ENCODE measurements at regions not wholly inside any gene's neighbourhood (a gene's known extent, or its start where the extent isn't known, plus 50 kb on each side); places are given as distances from the start of the nearest gene placed in this dataset.

- no peak for DNase-seq (ENCODE audit: low read depth in 2 of 2)
- no peak overlapping the region for H3K4me3 ChIP-seq (replicated peaks in 1 of 2; ENCODE audit: low read depth in 2 of 2, low read length in 2 of 2)
- no peak for TF ChIP-seq CTCF (IDR thresholded peaks at IDR 0.05; ENCODE audit: low read depth, low read length)
Observed at GRCh38 chr2:129459881-129460280, 519.6 kb upstream of the RAB6C start.

DNA sequence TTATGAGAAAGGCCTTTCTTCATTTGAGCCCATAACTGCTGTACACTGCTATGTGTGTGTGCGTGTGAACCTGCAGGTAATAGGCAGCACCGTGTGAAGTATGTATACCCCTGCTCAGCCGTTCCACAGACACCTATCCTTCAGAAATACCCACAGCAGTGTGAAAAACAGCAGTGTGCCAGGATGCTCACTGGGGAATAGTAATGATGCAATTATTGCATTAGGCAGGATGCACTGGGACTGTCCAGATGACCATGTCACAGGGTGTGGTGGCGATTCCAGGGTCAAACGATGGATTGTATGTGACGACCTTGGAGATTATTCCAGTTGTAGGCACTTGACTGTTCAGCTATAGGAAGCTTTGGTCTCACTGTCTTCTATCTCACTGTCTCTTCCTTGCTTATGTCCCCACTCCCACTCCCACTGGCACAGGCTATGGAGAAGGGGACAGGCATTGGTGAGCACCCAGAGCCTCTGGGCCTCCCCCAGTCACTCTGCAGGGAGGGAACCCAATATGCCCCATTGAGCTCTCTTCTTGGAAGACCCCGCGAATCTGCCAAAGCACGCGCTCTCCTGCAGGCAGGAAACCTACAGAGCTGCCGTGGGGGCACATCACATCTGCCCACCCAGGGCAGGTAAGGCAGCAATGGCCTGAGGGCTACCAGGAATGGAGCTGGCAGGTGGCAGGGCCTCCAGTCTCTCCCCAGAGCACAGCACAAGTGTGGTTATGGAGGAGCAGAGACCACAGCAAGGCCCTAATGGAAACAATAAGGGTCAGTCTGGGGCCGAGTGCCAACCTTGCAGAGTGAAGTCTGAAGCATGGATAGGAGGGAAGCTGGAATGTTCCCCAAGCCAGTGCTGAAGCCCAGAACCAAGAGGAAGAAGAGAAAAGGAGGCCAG lies 518.9 kb upstream of the RAB6C start:
- DNase-seq (ENCODE audit: low read depth in 2 of 2), result no peak
- no peak for TF ChIP-seq CTCF (IDR thresholded peaks at IDR 0.05; ENCODE audit: low read depth, low read length)
- H3K4me3 ChIP-seq (replicated peaks in 1 of 2; ENCODE audit: low read depth in 2 of 2, low read length in 2 of 2), result no peak overlapping the region

DNA sequence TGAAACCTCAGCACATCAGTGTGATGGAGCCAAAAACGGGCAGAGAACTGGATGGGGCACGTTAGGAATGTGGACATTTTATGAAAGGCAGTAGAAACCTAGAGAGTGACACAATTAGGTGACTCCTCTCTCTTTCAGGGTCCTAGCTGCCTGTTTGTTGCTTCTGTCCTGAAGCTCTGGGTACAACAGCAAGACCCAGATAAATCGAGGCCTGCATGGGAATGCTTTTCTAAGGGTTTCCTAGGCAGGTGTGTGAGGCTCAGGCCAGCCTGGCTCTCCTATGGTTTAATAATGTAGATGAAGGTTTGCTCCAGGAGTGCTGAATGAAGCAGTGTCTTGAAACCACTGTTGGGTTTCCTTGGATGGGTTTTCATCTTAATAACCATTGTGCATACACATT lies 517.1 kb upstream of the RAB6C start:
- DNase-seq (ENCODE audit: low read depth in 2 of 2), result no peak
- TF ChIP-seq CTCF (IDR thresholded peaks at IDR 0.05; ENCODE audit: low read depth, low read length), result no peak
- no peak overlapping the region for H3K4me3 ChIP-seq (replicated peaks in 1 of 2; ENCODE audit: low read depth in 2 of 2, low read length in 2 of 2)

DNA sequence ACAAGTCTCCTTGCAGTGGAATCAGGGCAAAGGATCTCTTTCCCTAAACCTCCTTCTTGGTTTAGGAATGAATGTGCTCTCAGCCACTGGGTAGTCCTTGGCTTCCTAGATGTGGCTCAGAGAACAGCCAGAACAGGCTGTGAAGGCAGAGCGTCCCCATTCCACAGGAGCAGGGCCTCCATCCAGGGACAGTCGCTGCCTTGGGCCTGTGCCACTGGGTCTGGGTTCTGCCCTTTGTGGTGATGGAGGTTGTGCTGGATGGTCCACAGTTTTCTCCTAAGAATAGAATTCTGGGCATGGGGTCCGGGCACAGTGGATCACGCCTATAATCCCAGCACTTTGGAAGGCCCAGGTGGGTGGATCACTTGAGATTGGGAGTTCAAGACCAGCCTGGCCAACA lies 516.5 kb upstream of the RAB6C start:
- no peak for TF ChIP-seq CTCF (IDR thresholded peaks at IDR 0.05; ENCODE audit: low read depth, low read length)
- no peak for DNase-seq (ENCODE audit: low read depth in 2 of 2)

GRCh38 chr2:129464036-129464435 lies 515.4 kb upstream of the RAB6C start:
- no peak overlapping the region for H3K4me3 ChIP-seq (replicated peaks in 1 of 2; ENCODE audit: low read depth in 2 of 2, low read length in 2 of 2)
- no peak for TF ChIP-seq CTCF (IDR thresholded peaks at IDR 0.05; ENCODE audit: low read depth, low read length)
- DNase-seq (ENCODE audit: low read depth in 2 of 2), result no peak

More for the DNA sequence above, 516.5 kb upstream of the RAB6C start:
- H3K4me3 ChIP-seq (replicated peaks in 1 of 2; ENCODE audit: low read depth in 2 of 2, low read length in 2 of 2), result no peak overlapping the region

- no peak overlapping the region for H3K4me3 ChIP-seq (replicated peaks in 1 of 2; ENCODE audit: low read depth in 2 of 2, low read length in 2 of 2)
- no peak for DNase-seq (ENCODE audit: low read depth in 2 of 2)
- TF ChIP-seq CTCF (IDR thresholded peaks at IDR 0.05; ENCODE audit: low read depth, low read length), result no peak
Observed at GRCh38 chr2:129464631-129465030, 514.8 kb upstream of the RAB6C start.
